ENCODE measurements at regions not wholly inside any gene's neighbourhood (a gene's known extent, or its start where the extent isn't known, plus 50 kb on each side); places are given as distances from the start of the nearest gene placed in this dataset.

GRCh38 chr12:82149045-82149444 is 209.1 kb downstream of the CCDC59 start:
- DNase-seq: no peak

- no peak for DNase-seq
Observed at GRCh38 chr12:82146740-82147139, 211.4 kb downstream of the CCDC59 start.

- DNase-seq: no peak
Observed at GRCh38 chr12:82144505-82144904, 213.7 kb downstream of the CCDC59 start.

GRCh38 chr12:82132390-82132789 is 225.8 kb downstream of the CCDC59 start:
- DNase-seq: no peak

GRCh38 chr12:82130762-82131161 is 227.4 kb downstream of the CCDC59 start:
- peak in 2 of 4 experiments; percentile 9 to 17 for DNase-seq

GRCh38 chr12:82124711-82125380 is 233.3 kb downstream of the CCDC59 start:
- peak in 1 of 4 experiments; percentile 2 for DNase-seq

- no peak for DNase-seq
Observed at GRCh38 chr12:82121545-82121944, 236.6 kb downstream of the CCDC59 start.

- no peak for DNase-seq
Observed at GRCh38 chr12:82120901-82121300, 237.3 kb downstream of the CCDC59 start.

GRCh38 chr12:82109243-82109642 is 248.9 kb downstream of the CCDC59 start:
- no peak for DNase-seq

GRCh38 chr12:82108615-82109014 is 249.6 kb downstream of the CCDC59 start:
- DNase-seq: no peak

- no peak for DNase-seq
Observed at GRCh38 chr12:82099216-82099615, 259.0 kb downstream of the CCDC59 start.

GRCh38 chr12:82097877-82098276 is 260.3 kb downstream of the CCDC59 start:
- no peak for DNase-seq

GRCh38 chr12:82097438-82097837 is 260.7 kb downstream of the CCDC59 start:
- no peak for DNase-seq

GRCh38 chr12:82090165-82090564 is 268.0 kb downstream of the CCDC59 start:
- no peak for DNase-seq

- DNase-seq: no peak
Observed at GRCh38 chr12:82089369-82090121, 268.6 kb downstream of the CCDC59 start.

GRCh38 chr12:82082501-82082900 is 275.7 kb downstream of the CCDC59 start:
- no peak for DNase-seq

GRCh38 chr12:82069931-82070514 is 288.2 kb downstream of the CCDC59 start:
- DNase-seq: no peak

GRCh38 chr12:82058197-82058596 is 299.0 kb upstream of the PPFIA2 start:
- DNase-seq: peak in 2 of 4 experiments; percentile 2 to 22

GRCh38 chr12:82057770-82058169 is 298.6 kb upstream of the PPFIA2 start:
- peak in 3 of 4 experiments; percentile 14 to 59 (median 51) for DNase-seq

GRCh38 chr12:82055391-82055790 is 296.2 kb upstream of the PPFIA2 start:
- DNase-seq: no peak

GRCh38 chr12:82054566-82054965 is 295.4 kb upstream of the PPFIA2 start:
- DNase-seq: no peak

- DNase-seq: peak; percentile 24 to 58 (median 45)
Observed at GRCh38 chr12:82047446-82047845, 288.3 kb upstream of the PPFIA2 start.

GRCh38 chr12:82040987-82041743 is 282.0 kb upstream of the PPFIA2 start:
- DNase-seq: peak; percentile 3 to 49 (median 31)
